ENCODE measurements at regions not wholly inside any gene's neighbourhood (a gene's known extent, or its start where the extent isn't known, plus 50 kb on each side); places are given as distances from the start of the nearest gene placed in this dataset.

GRCh38 chr14:84001023-84001422 is 1528.9 kb upstream of the FLRT2 start:
- TF ChIP-seq POLR2AphosphoS5 (IDR thresholded peaks at IDR 0.05; ENCODE audit: low read depth, low read length) (no peak), TAF1 (IDR thresholded peaks at IDR 0.05; ENCODE audit: borderline replicate concordance, insufficient read depth, low read length) (no peak), FOXP2 (optimal IDR thresholded peaks at IDR 0.05; ENCODE audit: borderline replicate concordance, extremely low read depth, extremely low read length, insufficient read depth) (no peak), SIN3A (IDR thresholded peaks at IDR 0.05; ENCODE audit: borderline replicate concordance, insufficient read depth, low read length) (no peak)
- TF ChIP-seq, protein P1, sequence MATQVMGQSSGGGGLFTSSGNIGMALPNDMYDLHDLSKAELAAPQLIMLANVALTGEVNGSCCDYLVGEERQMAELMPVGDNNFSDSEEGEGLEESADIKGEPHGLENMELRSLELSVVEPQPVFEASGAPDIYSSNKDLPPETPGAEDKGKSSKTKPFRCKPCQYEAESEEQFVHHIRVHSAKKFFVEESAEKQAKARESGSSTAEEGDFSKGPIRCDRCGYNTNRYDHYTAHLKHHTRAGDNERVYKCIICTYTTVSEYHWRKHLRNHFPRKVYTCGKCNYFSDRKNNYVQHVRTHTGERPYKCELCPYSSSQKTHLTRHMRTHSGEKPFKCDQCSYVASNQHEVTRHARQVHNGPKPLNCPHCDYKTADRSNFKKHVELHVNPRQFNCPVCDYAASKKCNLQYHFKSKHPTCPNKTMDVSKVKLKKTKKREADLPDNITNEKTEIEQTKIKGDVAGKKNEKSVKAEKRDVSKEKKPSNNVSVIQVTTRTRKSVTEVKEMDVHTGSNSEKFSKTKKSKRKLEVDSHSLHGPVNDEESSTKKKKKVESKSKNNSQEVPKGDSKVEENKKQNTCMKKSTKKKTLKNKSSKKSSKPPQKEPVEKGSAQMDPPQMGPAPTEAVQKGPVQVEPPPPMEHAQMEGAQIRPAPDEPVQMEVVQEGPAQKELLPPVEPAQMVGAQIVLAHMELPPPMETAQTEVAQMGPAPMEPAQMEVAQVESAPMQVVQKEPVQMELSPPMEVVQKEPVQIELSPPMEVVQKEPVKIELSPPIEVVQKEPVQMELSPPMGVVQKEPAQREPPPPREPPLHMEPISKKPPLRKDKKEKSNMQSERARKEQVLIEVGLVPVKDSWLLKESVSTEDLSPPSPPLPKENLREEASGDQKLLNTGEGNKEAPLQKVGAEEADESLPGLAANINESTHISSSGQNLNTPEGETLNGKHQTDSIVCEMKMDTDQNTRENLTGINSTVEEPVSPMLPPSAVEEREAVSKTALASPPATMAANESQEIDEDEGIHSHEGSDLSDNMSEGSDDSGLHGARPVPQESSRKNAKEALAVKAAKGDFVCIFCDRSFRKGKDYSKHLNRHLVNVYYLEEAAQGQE (IDR thresholded peaks at IDR 0.05; ENCODE audit: insufficient read depth in 1 of 2, low read depth in 2 of 2, low read length in 2 of 2) = no peak
